SK-N-SH (cell line): ENCODE measurements at regions not wholly inside any gene's neighbourhood (a gene's known extent, or its start where the extent isn't known, plus 50 kb on each side); places are given as distances from the start of the nearest gene placed in this dataset.

Experiments
- CTCF ChIA-PET: fragments of 300-600, 350-600 bp; formaldehyde crosslinking; extraction: SDS; loops from one replicate; lab custom pipeline; 2021; lab: Yijun Ruan, JAX
- POLR2A ChIA-PET: fragments of 350-600 bp; sonication (Branson Sonifier 250); formaldehyde crosslinking; extraction: SDS; loops from one replicate; lab custom pipeline; 2020; ENCODE audit warnings: antibody characterized with exemption, inconsistent platforms; lab: Yijun Ruan, JAX
- DNase-seq: peaks from one replicate; pipeline ENCODE4 v3.0.0; 2012
- H2AFZ ChIP-seq: fragments of 200-600 bp; sonication (generic); 2 replicates; pipeline ENCODE4 v1.8.1; 2016; ENCODE audit warnings: antibody characterized with exemption, mild to moderate bottlenecking, low read depth
- H3F3A ChIP-seq: fragments of 200-600 bp; sonication (generic); replicated peaks from 2 replicates; pipeline ENCODE3; 2016; ENCODE audit warnings: antibody characterized with exemption, mild to moderate bottlenecking; ENCODE audit not compliant: insufficient read depth
- H3K27ac ChIP-seq, 2 experiments: fragments of 200-500 bp in 1 of 2; fragments of 200-600 bp in 1 of 2; sonication (Bioruptor generic) in 1 of 2; sonication (generic), shearing (Covaris generic) in 1 of 2; 2 replicates each; pipeline versions ENCODE4 v1.5.1 to v1.6.1; 2014 to 2016; ENCODE audit warnings: low read depth in 2 of 2, inconsistent platforms in 1 of 2, low read length in 1 of 2, mild to moderate bottlenecking in 1 of 2, mixed read lengths in 1 of 2
- H3K27me3 ChIP-seq: fragments of 200-600 bp; sonication (generic), shearing (Covaris generic); 2 replicates; pipeline ENCODE4 v1.6.1; 2016; ENCODE audit warnings: mixed run types; ENCODE audit not compliant: insufficient read depth
- H3K36me3 ChIP-seq, 2 experiments: fragments of 200-500 bp in 1 of 2; fragments of 200-600 bp in 1 of 2; sonication (Bioruptor generic) in 1 of 2; sonication (generic) in 1 of 2; replicated peaks in 1 of 2; 2 replicates each; pipeline versions ENCODE3 to v1.5.1; 2014 to 2016; ENCODE audit warnings: low read length in 1 of 2, mild to moderate bottlenecking in 1 of 2; ENCODE audit not compliant: insufficient read depth in 2 of 2, control insufficient read depth in 1 of 2
- H3K4me1 ChIP-seq, 2 experiments: fragments of 200-500 bp in 1 of 2; fragments of 200-600 bp in 1 of 2; sonication (Bioruptor generic) in 1 of 2; sonication (generic), shearing (Covaris generic) in 1 of 2; 2 replicates each; pipeline versions ENCODE4 v1.5.1 to v1.6.1; 2014 to 2016; ENCODE audit warnings: low read depth in 1 of 2, low read length in 1 of 2, mixed run types in 1 of 2; ENCODE audit not compliant: insufficient read depth in 2 of 2, control insufficient read depth in 1 of 2
- H3K4me2 ChIP-seq: fragments of 200-600 bp; sonication (generic), shearing (Covaris generic); 2 replicates; pipeline ENCODE4 v1.6.1; 2017; ENCODE audit warnings: mixed run types
- H3K4me3 ChIP-seq, 2 experiments: fragments of 200-500 bp in 1 of 2; fragments of 200-600 bp in 1 of 2; sonication (Bioruptor generic) in 1 of 2; sonication (generic), shearing (Covaris generic) in 1 of 2; 2 replicates each; pipeline versions ENCODE4 v1.5.1 to v1.8.1; 2014 to 2016; ENCODE audit warnings: low read depth in 2 of 2, inconsistent platforms in 1 of 2, low read length in 1 of 2, mild to moderate bottlenecking in 1 of 2, mixed read lengths in 1 of 2, moderate library complexity in 1 of 2
- H3K79me2 ChIP-seq: fragments of 200-600 bp; sonication (generic); 2 replicates; pipeline ENCODE4 v1.8.1; 2017; ENCODE audit warnings: mild to moderate bottlenecking; ENCODE audit not compliant: insufficient read depth
- H3K9ac ChIP-seq: fragments of 200-600 bp; sonication (generic); 2 replicates; pipeline ENCODE4 v1.6.1; 2017; ENCODE audit warnings: mixed run types
- H3K9me2 ChIP-seq: fragments of 200-600 bp; sonication (generic); 2 replicates; pipeline ENCODE4 v1.6.1; 2017; ENCODE audit warnings: mixed run types
- H3K9me3 ChIP-seq: fragments of 200-600 bp; sonication (generic); 2 replicates; pipeline ENCODE4 v1.6.1; 2017; ENCODE audit warnings: mixed run types, mild to moderate bottlenecking, moderate library complexity
- H4K20me1 ChIP-seq: fragments of 200-600 bp; sonication (generic); 2 replicates; pipeline ENCODE4 v1.6.1; 2017; ENCODE audit warnings: mild to moderate bottlenecking, mixed run types; ENCODE audit not compliant: insufficient read depth
- ELF1 ChIP-seq: IDR thresholded peaks from 2 replicates; pipeline ENCODE4 v1.4.0; 2012
- EP300 ChIP-seq, 2 experiments: IDR thresholded peaks; 2 replicates each; pipeline versions ENCODE4 v1.4.0 to v1.6.1; 2012; ENCODE audit warnings: borderline replicate concordance in 1 of 2, low read depth in 1 of 2, low read length in 1 of 2
- FOXM1 ChIP-seq: IDR thresholded peaks from 2 replicates; pipeline ENCODE4 v1.4.0; 2012; ENCODE audit warnings: low read depth, mild to moderate bottlenecking
- GABPA ChIP-seq: IDR thresholded peaks from 2 replicates; pipeline ENCODE4 v1.4.0; 2012; ENCODE audit warnings: low read depth, mild to moderate bottlenecking
- GATA2 ChIP-seq: sonication (generic); formaldehyde crosslinking; IDR thresholded peaks from 2 replicates; pipeline ENCODE4 v1.5.0; 2020; ENCODE audit warnings: mild to moderate bottlenecking, missing genetic modification reagents
- MAX ChIP-seq: IDR thresholded peaks from 2 replicates; pipeline ENCODE4 v1.4.0; 2012; ENCODE audit warnings: low read depth
- NFIC ChIP-seq: IDR thresholded peaks from 2 replicates; pipeline ENCODE4 v1.4.0; 2012; ENCODE audit warnings: borderline replicate concordance
- RAD21 ChIP-seq: IDR thresholded peaks from 2 replicates; pipeline ENCODE4 v1.6.1; 2012; ENCODE audit warnings: mild to moderate bottlenecking, low read length
- RCOR1 ChIP-seq: fragments of 150-350 bp; IDR thresholded peaks from 2 replicates; pipeline ENCODE4 v1.6.1; 2017; ENCODE audit warnings: antibody characterized with exemption, low read length
- RFX5 ChIP-seq: IDR thresholded peaks from 2 replicates; pipeline ENCODE4 v1.6.1; 2012; ENCODE audit warnings: mild to moderate bottlenecking, improper control_type of control experiment, low read length
- RXRA ChIP-seq: IDR thresholded peaks from 2 replicates; pipeline ENCODE4 v1.4.0; 2012; ENCODE audit warnings: low read depth, mild to moderate bottlenecking, borderline replicate concordance
- SMC3 ChIP-seq: IDR thresholded peaks from 2 replicates; pipeline ENCODE4 v1.6.1; 2012; ENCODE audit warnings: low read depth, low read length, improper control_type of control experiment
- TAF1 ChIP-seq: IDR thresholded peaks from 2 replicates; pipeline ENCODE4 v1.6.1; 2012; ENCODE audit warnings: low read depth, mild to moderate bottlenecking, low read length, moderate library complexity, borderline replicate concordance
- TCF12 ChIP-seq: IDR thresholded peaks from 2 replicates; pipeline ENCODE4 v1.4.0; 2012
- TEAD4 ChIP-seq: IDR thresholded peaks from 2 replicates; pipeline ENCODE4 v1.4.0; 2012; ENCODE audit warnings: mild to moderate bottlenecking, borderline replicate concordance; ENCODE audit not compliant: insufficient read depth
- WGBS: methylation state at CpG from one replicate; pipeline ENCODE4 v1.1.6; 2017; ENCODE audit warnings: low lambda C conversion rate; 5-methylcytosine and 5-hydroxymethylcytosine counted together
- TF ChIP-seq, protein P1 (sequence below): fragments of 150-350 bp; IDR thresholded peaks from 2 replicates; pipeline ENCODE4 v1.6.1; 2016; ENCODE audit warnings: mild to moderate bottlenecking, low read depth, low read length
- TF ChIP-seq, protein P2 (sequence below): fragments of 200-600 bp; sonication (generic); IDR thresholded peaks from 2 replicates; pipeline ENCODE4 v1.6.1; 2017; ENCODE audit warnings: antibody characterized with exemption, mild to moderate bottlenecking, moderate library complexity
- TF ChIP-seq, protein P3 (sequence below): IDR thresholded peaks from 2 replicates; pipeline ENCODE4 v1.4.0; 2012; ENCODE audit warnings: low read depth, borderline replicate concordance
- TF ChIP-seq, protein P4 (sequence below): fragments of 150-350 bp; IDR thresholded peaks from 2 replicates; pipeline ENCODE4 v1.6.1; 2017; ENCODE audit warnings: antibody characterized with exemption, low read length, low read depth, borderline replicate concordance
- TF ChIP-seq, protein P5 (sequence below): IDR thresholded peaks from 2 replicates; pipeline ENCODE4 v1.4.0; 2012; ENCODE audit warnings: low read depth, borderline replicate concordance

DNA sequence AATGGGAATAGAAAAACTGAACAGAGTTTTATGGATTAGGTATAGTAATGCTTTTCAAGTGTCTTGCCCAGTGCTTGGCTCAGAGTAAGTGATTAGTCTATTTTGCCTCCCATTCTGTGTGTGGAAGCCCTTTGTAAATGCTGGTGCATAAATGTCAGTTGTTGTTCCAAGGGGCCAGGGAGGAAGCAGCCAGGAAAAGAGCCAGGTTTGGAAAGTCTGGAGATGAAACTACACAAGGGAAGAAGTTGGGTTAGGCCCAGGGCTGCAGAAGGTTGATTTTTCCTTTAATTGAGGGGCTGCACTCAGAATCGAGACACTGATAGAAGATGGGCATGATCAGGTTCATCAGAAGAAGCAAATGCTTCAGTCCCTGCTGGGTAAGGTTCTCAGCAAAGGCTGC is 484.0 kb downstream of the OLFM4 start:
- TF ChIP-seq SMC3 (no peak), RCOR1 (no peak), NFIC (no peak), MAX (no peak), RXRA (no peak), RFX5 (no peak), EP300 (IDR thresholded peaks at IDR 0.05; ENCODE audit: borderline replicate concordance in 1 of 2, low read depth in 1 of 2, low read length in 1 of 2) (no peak), FOXM1 (no peak), TCF12 (no peak), RAD21 (no peak)
- TF ChIP-seq, protein P1, sequence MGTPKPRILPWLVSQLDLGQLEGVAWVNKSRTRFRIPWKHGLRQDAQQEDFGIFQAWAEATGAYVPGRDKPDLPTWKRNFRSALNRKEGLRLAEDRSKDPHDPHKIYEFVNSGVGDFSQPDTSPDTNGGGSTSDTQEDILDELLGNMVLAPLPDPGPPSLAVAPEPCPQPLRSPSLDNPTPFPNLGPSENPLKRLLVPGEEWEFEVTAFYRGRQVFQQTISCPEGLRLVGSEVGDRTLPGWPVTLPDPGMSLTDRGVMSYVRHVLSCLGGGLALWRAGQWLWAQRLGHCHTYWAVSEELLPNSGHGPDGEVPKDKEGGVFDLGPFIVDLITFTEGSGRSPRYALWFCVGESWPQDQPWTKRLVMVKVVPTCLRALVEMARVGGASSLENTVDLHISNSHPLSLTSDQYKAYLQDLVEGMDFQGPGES, result no peak
- no peaks in the 10 kb centered on the region for H3K27me3 ChIP-seq
- no peaks in the 10 kb centered on the region; a peak in 1 of 4 replicates for H3K4me1 ChIP-seq
- no peaks in the 10 kb centered on the region for H3F3A ChIP-seq
- ChIA-PET POLR2A (no interaction called here), CTCF (no interaction called here)
- H2AFZ ChIP-seq, result no peak overlapping the region
- H3K36me3 ChIP-seq, result no peaks in the 10 kb centered on the region
- no peak overlapping the region for H3K27ac ChIP-seq
- WGBS, result 0% methylated on average over 1 of the region's 1 CpG
- H3K4me2 ChIP-seq, result no peak overlapping the region
- no peak overlapping the region for H3K9ac ChIP-seq
- no peaks in the 10 kb centered on the region for H4K20me1 ChIP-seq
- no peak overlapping the region for H3K4me3 ChIP-seq
- H3K79me2 ChIP-seq, result no peaks in the 10 kb centered on the region
- no peaks in the 10 kb centered on the region; the same call in 1 of the 2 replicates for H3K9me3 ChIP-seq
- no peaks in the 10 kb centered on the region for H3K9me2 ChIP-seq
- DNase-seq, result no peak

DNA sequence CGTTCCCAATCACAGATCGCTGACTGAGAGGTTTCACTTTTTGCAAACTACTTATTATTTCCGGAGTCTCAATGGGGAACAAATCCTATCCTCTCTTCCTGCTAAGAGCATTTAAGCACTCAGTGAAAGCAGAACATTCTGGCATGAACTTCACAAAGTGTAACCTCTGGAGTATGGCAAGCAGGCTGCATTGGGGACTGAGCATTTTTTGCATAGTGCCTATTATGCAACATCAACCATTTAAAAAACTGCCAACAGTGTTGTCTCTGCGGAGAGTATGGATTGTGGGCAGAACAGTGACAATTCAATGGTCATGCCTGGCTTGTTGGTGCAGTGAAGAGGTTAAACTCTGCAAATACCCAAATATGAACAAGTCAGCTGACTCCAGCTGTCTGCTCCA is 484.6 kb downstream of the OLFM4 start:
- Histone ChIP-seq H3K79me2 (no peaks in the 10 kb centered on the region), H3K36me3 (no peaks in the 10 kb centered on the region), H3F3A (no peaks in the 10 kb centered on the region), H2AFZ (no peak overlapping the region), H3K4me2 (no peak overlapping the region), H3K27ac (no peak overlapping the region), H3K4me1 (no peaks in the 10 kb centered on the region; a peak in 1 of 4 replicates), H3K9ac (no peak overlapping the region), H3K9me3 (no peaks in the 10 kb centered on the region; the same call in 1 of the 2 replicates), H3K27me3 (no peaks in the 10 kb centered on the region), H3K9me2 (no peaks in the 10 kb centered on the region), H4K20me1 (no peaks in the 10 kb centered on the region), H3K4me3 (no peak overlapping the region)
- CTCF ChIA-PET, result no interaction called here
- POLR2A ChIA-PET, result no interaction called here
- 35% methylated on average over 4 of the region's 4 CpGs for WGBS
- no peak for DNase-seq
- TF ChIP-seq, protein P2, sequence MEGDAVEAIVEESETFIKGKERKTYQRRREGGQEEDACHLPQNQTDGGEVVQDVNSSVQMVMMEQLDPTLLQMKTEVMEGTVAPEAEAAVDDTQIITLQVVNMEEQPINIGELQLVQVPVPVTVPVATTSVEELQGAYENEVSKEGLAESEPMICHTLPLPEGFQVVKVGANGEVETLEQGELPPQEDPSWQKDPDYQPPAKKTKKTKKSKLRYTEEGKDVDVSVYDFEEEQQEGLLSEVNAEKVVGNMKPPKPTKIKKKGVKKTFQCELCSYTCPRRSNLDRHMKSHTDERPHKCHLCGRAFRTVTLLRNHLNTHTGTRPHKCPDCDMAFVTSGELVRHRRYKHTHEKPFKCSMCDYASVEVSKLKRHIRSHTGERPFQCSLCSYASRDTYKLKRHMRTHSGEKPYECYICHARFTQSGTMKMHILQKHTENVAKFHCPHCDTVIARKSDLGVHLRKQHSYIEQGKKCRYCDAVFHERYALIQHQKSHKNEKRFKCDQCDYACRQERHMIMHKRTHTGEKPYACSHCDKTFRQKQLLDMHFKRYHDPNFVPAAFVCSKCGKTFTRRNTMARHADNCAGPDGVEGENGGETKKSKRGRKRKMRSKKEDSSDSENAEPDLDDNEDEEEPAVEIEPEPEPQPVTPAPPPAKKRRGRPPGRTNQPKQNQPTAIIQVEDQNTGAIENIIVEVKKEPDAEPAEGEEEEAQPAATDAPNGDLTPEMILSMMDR, result no peak
- no peak for TF ChIP-seq TCF12
- TF ChIP-seq GABPA, result no peak
- TF ChIP-seq, protein P1, result no peak
- no peak for TF ChIP-seq ELF1
- TF ChIP-seq TAF1, result no peak
- TF ChIP-seq, protein P3, sequence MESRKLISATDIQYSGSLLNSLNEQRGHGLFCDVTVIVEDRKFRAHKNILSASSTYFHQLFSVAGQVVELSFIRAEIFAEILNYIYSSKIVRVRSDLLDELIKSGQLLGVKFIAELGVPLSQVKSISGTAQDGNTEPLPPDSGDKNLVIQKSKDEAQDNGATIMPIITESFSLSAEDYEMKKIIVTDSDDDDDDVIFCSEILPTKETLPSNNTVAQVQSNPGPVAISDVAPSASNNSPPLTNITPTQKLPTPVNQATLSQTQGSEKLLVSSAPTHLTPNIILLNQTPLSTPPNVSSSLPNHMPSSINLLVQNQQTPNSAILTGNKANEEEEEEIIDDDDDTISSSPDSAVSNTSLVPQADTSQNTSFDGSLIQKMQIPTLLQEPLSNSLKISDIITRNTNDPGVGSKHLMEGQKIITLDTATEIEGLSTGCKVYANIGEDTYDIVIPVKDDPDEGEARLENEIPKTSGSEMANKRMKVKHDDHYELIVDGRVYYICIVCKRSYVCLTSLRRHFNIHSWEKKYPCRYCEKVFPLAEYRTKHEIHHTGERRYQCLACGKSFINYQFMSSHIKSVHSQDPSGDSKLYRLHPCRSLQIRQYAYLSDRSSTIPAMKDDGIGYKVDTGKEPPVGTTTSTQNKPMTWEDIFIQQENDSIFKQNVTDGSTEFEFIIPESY, result no peak
- TF ChIP-seq, protein P4, sequence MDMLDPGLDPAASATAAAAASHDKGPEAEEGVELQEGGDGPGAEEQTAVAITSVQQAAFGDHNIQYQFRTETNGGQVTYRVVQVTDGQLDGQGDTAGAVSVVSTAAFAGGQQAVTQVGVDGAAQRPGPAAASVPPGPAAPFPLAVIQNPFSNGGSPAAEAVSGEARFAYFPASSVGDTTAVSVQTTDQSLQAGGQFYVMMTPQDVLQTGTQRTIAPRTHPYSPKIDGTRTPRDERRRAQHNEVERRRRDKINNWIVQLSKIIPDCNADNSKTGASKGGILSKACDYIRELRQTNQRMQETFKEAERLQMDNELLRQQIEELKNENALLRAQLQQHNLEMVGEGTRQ, result no peak
- TF ChIP-seq NFIC, result no peak
- TF ChIP-seq MAX, result no peak
- no peak for TF ChIP-seq RFX5
- TF ChIP-seq, protein P5, sequence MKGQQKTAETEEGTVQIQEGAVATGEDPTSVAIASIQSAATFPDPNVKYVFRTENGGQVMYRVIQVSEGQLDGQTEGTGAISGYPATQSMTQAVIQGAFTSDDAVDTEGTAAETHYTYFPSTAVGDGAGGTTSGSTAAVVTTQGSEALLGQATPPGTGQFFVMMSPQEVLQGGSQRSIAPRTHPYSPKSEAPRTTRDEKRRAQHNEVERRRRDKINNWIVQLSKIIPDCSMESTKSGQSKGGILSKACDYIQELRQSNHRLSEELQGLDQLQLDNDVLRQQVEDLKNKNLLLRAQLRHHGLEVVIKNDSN, result no peak
- no peak for TF ChIP-seq TEAD4
- no peak for TF ChIP-seq GATA2 (CRISPR knock-in tag)
